Tibial nerve (tissue), 4 donors: ENCODE measurements at regions not wholly inside any gene's neighbourhood (a gene's known extent, or its start where the extent isn't known, plus 50 kb on each side); places are given as distances from the start of the nearest gene placed in this dataset.

Experiments used
- EP300 ChIP-seq, 2 donors: sonication (generic); formaldehyde crosslinking; IDR thresholded peaks; one replicate each; pipeline ENCODE4 v1.6.1; 2017; ENCODE audit warnings: antibody characterized with exemption in 2 of 2, mild to moderate bottlenecking in 1 of 2
- POLR2A ChIP-seq, 2 donors: fragments of 450-650 bp; IDR thresholded peaks; one replicate each; pipeline ENCODE4 v1.6.1; 2017; ENCODE audit warnings: antibody characterized with exemption in 2 of 2, mild to moderate bottlenecking in 2 of 2, moderate library complexity in 2 of 2
- TF ChIP-seq, protein P1 (sequence below), 5 experiments: fragments of 200-600 bp in 3 of 5; fragments of 450-650 bp in 2 of 5; sonication (generic) in 3 of 5; IDR thresholded peaks; one replicate each; pipeline ENCODE4 v1.5.1; 2016 to 2019; ENCODE audit warnings: antibody characterized with exemption in 5 of 5, mild to moderate bottlenecking in 3 of 5, moderate library complexity in 2 of 5

DNA sequence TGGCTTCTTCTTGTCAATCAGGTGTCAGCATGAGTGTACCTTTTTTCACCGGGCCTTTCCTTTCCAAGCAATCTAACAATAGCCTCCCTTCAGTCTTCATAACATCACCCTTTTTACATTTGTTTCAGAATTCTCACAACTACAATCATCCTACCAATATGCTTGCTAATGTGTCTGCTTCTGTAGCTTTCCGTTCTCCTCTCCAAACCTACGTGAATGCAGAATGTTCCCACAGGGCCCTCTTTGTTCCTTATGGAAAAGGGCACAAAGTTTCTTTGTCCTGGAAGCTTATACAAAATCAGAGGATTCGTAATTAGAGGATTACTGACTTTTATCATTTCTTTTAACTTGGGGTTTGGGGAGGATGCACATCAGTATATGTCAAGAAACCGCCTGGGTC is 461.8 kb downstream of the CENPC start:
- TF ChIP-seq, protein P1, sequence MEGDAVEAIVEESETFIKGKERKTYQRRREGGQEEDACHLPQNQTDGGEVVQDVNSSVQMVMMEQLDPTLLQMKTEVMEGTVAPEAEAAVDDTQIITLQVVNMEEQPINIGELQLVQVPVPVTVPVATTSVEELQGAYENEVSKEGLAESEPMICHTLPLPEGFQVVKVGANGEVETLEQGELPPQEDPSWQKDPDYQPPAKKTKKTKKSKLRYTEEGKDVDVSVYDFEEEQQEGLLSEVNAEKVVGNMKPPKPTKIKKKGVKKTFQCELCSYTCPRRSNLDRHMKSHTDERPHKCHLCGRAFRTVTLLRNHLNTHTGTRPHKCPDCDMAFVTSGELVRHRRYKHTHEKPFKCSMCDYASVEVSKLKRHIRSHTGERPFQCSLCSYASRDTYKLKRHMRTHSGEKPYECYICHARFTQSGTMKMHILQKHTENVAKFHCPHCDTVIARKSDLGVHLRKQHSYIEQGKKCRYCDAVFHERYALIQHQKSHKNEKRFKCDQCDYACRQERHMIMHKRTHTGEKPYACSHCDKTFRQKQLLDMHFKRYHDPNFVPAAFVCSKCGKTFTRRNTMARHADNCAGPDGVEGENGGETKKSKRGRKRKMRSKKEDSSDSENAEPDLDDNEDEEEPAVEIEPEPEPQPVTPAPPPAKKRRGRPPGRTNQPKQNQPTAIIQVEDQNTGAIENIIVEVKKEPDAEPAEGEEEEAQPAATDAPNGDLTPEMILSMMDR (IDR thresholded peaks at IDR 0.05) = no peak
- TF ChIP-seq EP300 (IDR thresholded peaks at IDR 0.05) = no peak
- no peak for TF ChIP-seq POLR2A (IDR thresholded peaks at IDR 0.05)
